Activated naive CD8-positive, alpha-beta T cell treated with anti-CD3 and anti-CD28 coated beads, Interleukin-2, amount 10 ng/mL, durations not matched to agents 7 days and 5 days (primary cell): ENCODE measurements at regions not wholly inside any gene's neighbourhood (a gene's known extent, or its start where the extent isn't known, plus 50 kb on each side); places are given as distances from the start of the nearest gene placed in this dataset.
"Not testable (repeated sequence)": the region's sequence is repeated elsewhere in the genome, so short reads cannot be mapped to it uniquely, and the experiment has no call there.

Experiments
- ATAC-seq: fragments of 150-1000 bp; cut with Tn5 transposase; one replicate; pipeline ENCODE4 v1.10.0; 2021; ENCODE audit warnings: low read depth, moderate library complexity
- POLR2A ChIA-PET: fragments of 350-600 bp; sonication (Branson Sonifier 250); formaldehyde crosslinking; loops from one replicate; lab custom pipeline; 2021; ENCODE audit warnings: antibody characterized with exemption; lab: Charles Lee
- DNase-seq: peaks from one replicate; pipeline ENCODE4 v3.0.0; 2021
- H3K27ac Mint-ChIP-seq: one replicate; pipeline ENCODE4 v1.8.0; 2022; ENCODE audit warnings: mild to moderate bottlenecking, mixed read lengths
- H3K27me3 Mint-ChIP-seq: one replicate; pipeline ENCODE4 v1.8.0; 2022; ENCODE audit warnings: mild to moderate bottlenecking, moderate library complexity, mixed read lengths
- H3K36me3 Mint-ChIP-seq: one replicate; pipeline ENCODE4 v1.8.0; 2021; ENCODE audit warnings: mild to moderate bottlenecking, mixed read lengths
- H3K4me1 Mint-ChIP-seq: one replicate; pipeline ENCODE4 v1.8.0; 2021; ENCODE audit warnings: mixed read lengths
- H3K4me3 Mint-ChIP-seq: one replicate; pipeline ENCODE4 v1.8.0; 2022; ENCODE audit warnings: mild to moderate bottlenecking, moderate library complexity, mixed read lengths
- H3K9me3 Mint-ChIP-seq: one replicate; pipeline ENCODE4 v1.8.0; 2021; ENCODE audit warnings: mixed read lengths

DNA sequence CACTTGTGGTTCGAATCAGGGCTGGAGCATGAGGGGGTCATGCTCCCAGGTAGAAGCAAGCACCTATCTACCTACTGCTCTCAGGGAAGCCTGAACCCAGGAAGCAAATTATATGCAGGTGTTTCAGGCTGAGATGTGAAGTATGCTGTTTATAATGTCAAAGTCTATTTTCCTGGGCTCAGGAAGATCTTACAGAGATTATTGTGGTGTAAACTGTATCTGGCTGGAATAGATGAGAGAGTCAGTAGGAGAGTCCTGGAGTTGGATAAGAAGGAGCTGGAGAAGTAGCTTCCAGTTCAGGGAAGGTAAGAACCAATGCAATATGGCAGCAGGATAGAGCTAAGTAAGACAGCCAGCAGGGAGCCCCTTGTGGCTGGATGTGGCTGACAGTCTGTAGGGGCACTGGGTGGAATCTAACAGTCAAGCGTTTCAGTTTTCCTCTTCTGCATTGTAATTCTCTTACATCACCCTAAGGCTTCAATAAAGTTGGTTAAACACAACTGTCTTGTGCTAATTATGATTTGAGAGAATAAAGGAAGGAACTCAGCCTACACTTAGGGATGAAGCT, 105.9 kb upstream of the EEPD1 start:
- POLR2A ChIA-PET: no interaction called here
- H3K4me3 Mint-ChIP-seq: no peak overlapping the region
- H3K9me3 Mint-ChIP-seq: no peaks in the 10 kb centered on the region
- H3K36me3 Mint-ChIP-seq: no peaks in the 10 kb centered on the region
- H3K4me1 Mint-ChIP-seq: no peaks in the 10 kb centered on the region
- no peak overlapping the region for H3K27ac Mint-ChIP-seq
- DNase-seq (no peak), ATAC-seq (no peak)
- H3K27me3 Mint-ChIP-seq: peaks cover 14% of the 10 kb centered on the region

DNA sequence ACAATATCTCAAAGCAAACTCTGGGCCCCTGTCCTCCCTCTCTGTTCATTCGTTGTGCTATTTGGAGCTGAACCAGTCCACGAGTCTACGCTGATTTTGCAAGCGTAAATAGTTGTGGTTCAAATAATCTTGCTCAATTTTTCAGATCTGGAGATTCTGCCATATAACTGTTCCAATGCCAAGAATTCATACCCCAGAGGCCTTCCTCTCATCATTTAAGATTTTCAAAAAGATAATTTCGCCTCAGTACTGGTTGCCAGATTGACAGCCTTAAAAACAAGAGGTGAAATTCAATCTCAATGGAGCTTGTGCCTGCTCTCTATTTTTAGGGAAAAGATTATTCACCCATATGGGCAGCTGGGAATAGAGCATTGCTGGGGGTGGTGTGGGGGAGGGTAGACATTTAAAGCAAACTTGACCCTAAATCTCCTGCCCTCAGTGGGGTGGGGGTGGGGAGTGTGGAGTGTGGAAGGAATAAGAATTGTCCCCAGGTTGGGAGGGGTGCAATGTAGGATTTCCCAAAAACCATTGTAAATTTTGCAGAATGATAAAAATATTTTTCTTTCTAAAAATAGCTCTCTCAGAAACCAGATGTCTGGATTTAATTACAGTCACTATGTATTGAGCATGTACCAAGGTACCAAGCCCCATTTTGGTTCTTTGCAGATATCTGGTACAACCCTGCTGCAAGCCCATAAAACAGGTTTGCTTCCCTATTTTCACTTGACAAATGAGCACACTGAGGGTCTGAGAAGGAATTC, 104.7 kb upstream of the EEPD1 start:
- Mint-ChIP-seq H3K4me3 (no peak overlapping the region), H3K4me1 (no peaks in the 10 kb centered on the region), H3K36me3 (no peaks in the 10 kb centered on the region), H3K27me3 (peaks cover 9% of the 10 kb centered on the region), H3K27ac (no peak overlapping the region), H3K9me3 (no peaks in the 10 kb centered on the region)
- no peak for DNase-seq
- no peak for ATAC-seq
- POLR2A ChIA-PET: no interaction called here

DNA sequence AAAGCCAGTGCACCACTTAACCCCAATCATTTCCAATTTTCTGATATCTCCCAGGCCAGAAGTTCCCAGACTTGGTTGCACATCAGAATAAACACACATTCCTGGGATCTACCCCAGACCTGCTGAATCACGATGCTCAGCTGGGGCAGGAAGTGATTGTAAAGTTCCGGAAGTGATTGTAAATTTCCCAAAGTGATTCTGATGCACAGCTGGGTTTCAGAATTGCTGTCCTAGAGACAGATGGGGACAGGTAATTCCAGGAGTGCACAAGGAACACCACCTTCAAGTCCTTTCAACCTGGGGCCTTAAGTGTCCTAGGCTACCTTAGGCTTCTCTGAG, 104.2 kb upstream of the EEPD1 start:
- ATAC-seq: no peak
- Mint-ChIP-seq H3K27ac (no peak overlapping the region), H3K4me3 (no peak overlapping the region), H3K9me3 (no peaks in the 10 kb centered on the region), H3K27me3 (peaks cover 9% of the 10 kb centered on the region), H3K4me1 (no peaks in the 10 kb centered on the region), H3K36me3 (no peaks in the 10 kb centered on the region)
- DNase-seq: no peak
- POLR2A ChIA-PET: no interaction called here

DNA sequence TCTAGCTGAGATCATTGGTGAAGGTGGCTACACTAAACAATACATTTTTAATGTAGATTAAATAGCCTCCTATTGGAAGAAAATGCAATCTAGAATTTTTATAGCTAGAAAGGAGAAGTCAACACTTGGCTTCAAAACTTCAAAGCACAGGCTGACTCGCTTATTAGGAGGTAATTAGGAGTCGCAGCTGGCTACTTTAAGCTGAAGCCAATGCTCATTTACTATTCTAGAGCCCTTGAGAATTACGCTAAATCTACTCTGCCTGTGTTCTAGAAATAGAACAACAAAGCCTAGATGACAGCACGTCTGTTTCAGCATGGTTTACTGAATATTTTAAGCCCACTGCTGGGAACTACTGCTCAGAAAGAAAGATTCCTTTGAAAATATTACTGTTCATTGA, 101.6 kb upstream of the EEPD1 start:
- Mint-ChIP-seq H3K36me3 (no peaks in the 10 kb centered on the region), H3K27ac (no peak overlapping the region), H3K4me1 (no peaks in the 10 kb centered on the region), H3K4me3 (no peak overlapping the region), H3K27me3 (peaks cover 13% of the 10 kb centered on the region), H3K9me3 (no peaks in the 10 kb centered on the region)
- no peak for DNase-seq
- POLR2A ChIA-PET: interaction anchor here (0.6 kb wide), 1 partner anchor 352 kb away, joined by 5 read pairs; no protein-coding TSS in a partner anchor
- no peak for ATAC-seq

DNA sequence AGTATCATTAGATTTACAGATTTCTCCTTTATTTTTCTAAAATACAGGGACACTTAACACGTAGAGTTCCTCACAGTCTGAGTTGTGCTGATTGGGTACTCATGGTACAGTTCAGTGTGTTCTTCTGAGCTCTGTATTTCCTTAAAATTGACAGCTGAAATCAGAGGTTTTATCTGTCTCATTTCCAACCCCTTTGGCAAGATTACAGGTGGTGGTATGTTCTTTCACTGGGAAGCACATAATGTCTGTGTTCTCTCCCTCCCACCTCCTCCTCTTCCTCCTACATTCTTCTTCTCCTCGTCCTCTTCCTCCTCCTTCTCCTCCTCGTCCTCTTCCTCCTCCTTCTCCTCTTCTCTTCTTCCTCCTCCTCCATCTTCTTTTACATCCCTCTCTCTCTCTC, 99.5 kb upstream of the EEPD1 start:
- H3K36me3 Mint-ChIP-seq: no peaks in the 10 kb centered on the region
- DNase-seq: no peak
- H3K27me3 Mint-ChIP-seq: peaks cover 10% of the 10 kb centered on the region
- POLR2A ChIA-PET: no interaction called here
- no peaks in the 10 kb centered on the region for H3K9me3 Mint-ChIP-seq
- H3K4me1 Mint-ChIP-seq: no peaks in the 10 kb centered on the region
- H3K4me3 Mint-ChIP-seq: no peak overlapping the region
- no peak for ATAC-seq
- no peak overlapping the region for H3K27ac Mint-ChIP-seq

DNA sequence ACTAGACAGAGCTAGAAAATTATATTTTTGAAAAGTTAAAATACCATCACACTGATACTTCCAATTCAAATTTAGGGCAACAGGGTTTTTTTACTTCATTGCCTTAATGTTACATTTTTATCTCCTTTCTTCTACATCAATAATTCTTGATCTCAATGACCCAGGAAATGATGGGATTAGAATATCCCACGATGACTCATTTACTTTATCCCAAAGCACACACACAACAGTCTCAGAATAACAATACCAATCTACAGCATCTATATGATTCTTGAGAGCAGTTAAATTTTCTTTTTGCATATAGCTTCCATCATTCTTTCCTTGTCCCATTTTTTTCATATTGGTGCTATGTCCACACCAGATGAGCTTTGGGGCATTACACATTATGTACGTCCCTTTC, 98.4 kb upstream of the EEPD1 start:
- H3K4me3 Mint-ChIP-seq: no peak overlapping the region
- no peaks in the 10 kb centered on the region for H3K36me3 Mint-ChIP-seq
- DNase-seq: no peak
- peaks cover 10% of the 10 kb centered on the region for H3K27me3 Mint-ChIP-seq
- no peaks in the 10 kb centered on the region for H3K9me3 Mint-ChIP-seq
- POLR2A ChIA-PET: no interaction called here
- H3K4me1 Mint-ChIP-seq: no peaks in the 10 kb centered on the region
- H3K27ac Mint-ChIP-seq: no peak overlapping the region
- no peak for ATAC-seq

DNA sequence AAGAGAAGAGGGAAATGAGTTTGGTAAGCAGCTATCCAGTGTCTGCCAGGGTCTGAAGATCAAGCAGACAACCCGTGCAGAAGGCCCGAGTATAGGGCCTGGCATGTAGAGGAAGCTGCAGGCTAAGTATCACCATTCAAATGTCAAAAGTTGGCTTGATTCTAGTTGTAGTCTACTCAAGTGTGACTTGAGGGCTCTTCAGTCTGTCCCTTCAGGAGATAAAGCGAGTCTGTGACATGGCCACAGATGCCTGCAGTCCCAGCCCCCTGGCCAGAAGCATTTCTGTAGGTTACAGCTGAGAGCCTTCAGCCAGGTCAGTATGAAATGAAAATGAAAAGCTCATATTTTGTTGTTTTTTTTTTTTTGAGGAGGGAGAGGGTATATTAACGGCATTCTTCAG, 97.8 kb upstream of the EEPD1 start:
- Mint-ChIP-seq H3K27ac (no peak overlapping the region), H3K27me3 (peaks cover 10% of the 10 kb centered on the region), H3K4me3 (no peak overlapping the region), H3K36me3 (no peaks in the 10 kb centered on the region), H3K4me1 (no peaks in the 10 kb centered on the region), H3K9me3 (no peaks in the 10 kb centered on the region)
- ATAC-seq (no peak), DNase-seq (no peak)
- POLR2A ChIA-PET: no interaction called here

DNA sequence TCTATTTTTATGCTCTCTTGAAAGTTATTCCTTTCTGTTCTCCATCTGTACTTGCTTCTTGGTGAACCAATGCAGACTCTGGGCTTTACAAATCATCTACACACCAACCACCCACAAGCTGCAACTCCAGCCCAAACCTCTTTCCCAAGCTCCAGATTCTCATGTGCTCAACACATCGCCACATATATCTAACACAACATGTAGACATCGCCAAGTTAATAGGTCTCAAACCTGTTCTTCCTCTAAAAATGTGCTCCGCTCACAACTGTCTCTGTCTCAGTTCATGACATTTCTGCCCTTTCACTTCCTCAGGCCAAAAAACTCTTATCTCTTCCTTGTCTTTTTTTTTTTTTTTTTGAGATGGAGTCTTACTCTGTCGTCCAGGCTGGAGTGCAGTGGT, 95.7 kb upstream of the EEPD1 start:
- Mint-ChIP-seq H3K9me3 (no peaks in the 10 kb centered on the region), H3K27ac (no peak overlapping the region), H3K4me3 (no peak overlapping the region), H3K27me3 (peaks cover 6% of the 10 kb centered on the region), H3K4me1 (no peaks in the 10 kb centered on the region), H3K36me3 (no peaks in the 10 kb centered on the region)
- POLR2A ChIA-PET: no interaction called here
- ATAC-seq (no peak), DNase-seq (no peak)

DNA sequence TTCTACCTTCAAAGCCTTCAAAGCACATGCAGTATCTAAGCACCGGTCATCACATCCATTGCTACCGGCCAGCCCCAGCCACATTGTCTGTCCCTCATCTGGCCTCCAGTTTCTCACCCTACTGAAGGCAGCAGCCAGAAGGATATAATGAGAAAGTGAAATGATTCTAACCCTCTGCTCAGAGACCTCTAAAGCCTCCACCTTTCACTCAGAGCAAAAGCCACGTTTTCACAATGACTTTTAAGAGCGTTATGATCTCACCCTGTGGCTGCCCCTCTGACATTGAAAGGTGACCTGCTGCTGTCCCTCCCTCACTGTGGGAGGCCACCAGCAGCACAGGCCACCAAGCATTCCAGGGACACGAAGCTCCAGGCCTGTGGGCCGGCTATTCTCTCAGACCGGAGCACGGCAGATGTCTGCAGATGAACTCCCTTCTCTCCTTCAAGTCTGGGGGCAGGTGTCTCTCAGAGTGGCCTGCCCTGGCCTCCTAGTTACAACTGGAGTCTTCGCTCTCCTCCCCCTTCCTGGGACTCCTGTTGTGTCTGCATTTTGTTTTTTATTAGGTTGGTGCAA, 94.9 kb upstream of the EEPD1 start:
- no peaks in the 10 kb centered on the region for H3K4me1 Mint-ChIP-seq
- no peak overlapping the region for H3K4me3 Mint-ChIP-seq
- H3K27ac Mint-ChIP-seq: no peak overlapping the region
- DNase-seq: no peak
- H3K9me3 Mint-ChIP-seq: no peaks in the 10 kb centered on the region
- no peaks in the 10 kb centered on the region for H3K36me3 Mint-ChIP-seq
- POLR2A ChIA-PET: no interaction called here
- peaks cover 6% of the 10 kb centered on the region for H3K27me3 Mint-ChIP-seq
- ATAC-seq: no peak

DNA sequence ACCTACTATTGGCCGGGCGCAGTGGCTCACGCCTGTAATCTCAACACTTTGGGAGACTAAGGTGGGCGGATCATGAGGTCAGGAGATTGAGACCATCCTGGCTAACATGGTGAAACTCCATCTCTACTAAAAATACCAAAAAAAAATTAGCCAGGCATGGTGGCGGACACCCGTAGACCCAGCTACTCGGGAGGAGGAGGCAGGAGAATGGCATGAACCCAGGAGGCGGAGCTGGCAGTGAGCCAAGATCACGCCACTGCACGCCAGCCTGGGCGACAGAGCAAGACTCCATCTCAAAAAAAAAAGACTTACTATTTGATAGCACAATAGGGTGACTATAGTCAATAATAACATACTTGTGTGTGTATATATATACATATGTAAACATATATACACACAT, 92.7 kb upstream of the EEPD1 start:
- not testable (repeated sequence) for ATAC-seq

DNA sequence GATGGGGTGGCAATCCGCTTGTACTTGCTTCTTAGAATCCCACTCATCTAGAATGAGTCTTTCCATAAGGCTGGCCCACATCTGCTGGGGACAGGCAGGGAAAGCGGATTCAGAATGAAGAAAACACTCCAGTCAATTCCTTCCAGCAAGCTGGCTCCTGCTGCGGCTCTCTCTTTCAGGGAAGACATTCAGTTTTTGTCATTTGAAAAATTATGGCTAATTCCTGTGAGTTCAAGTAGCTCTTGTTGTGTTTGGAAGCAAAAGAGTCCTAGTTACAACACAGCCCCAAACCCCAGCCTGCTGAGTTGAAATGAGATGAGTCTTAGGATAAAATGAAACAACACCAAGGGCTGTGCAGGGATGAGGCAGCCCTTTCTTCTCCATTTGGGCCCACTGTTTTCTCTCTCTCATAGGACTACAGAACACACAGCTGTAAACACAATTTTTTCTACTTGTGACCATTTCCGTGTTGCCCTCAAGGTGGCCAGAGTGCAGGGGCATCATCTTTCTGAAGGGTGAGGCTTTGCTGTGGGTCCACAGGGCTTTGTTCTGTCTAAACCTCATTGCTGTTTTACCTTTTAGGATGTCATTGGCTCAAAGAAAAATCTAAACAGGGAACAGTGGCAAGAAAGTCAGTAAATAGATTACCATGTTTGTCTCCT, 90.8 kb upstream of the EEPD1 start:
- Mint-ChIP-seq H3K4me1 (no peaks in the 10 kb centered on the region), H3K36me3 (no peaks in the 10 kb centered on the region), H3K27ac (no peak overlapping the region), H3K27me3 (peaks cover 3% of the 10 kb centered on the region), H3K4me3 (no peak overlapping the region), H3K9me3 (no peaks in the 10 kb centered on the region)
- no peak for ATAC-seq
- no peak for DNase-seq
- POLR2A ChIA-PET: no interaction called here

More for the DNA sequence above, 92.7 kb upstream of the EEPD1 start:
- POLR2A ChIA-PET, H3K9me3 Mint-ChIP-seq, H3K27me3 Mint-ChIP-seq, H3K4me3 Mint-ChIP-seq, H3K27ac Mint-ChIP-seq, H3K4me1 Mint-ChIP-seq, H3K36me3 Mint-ChIP-seq, DNase-seq: not testable (repeated sequence)

DNA sequence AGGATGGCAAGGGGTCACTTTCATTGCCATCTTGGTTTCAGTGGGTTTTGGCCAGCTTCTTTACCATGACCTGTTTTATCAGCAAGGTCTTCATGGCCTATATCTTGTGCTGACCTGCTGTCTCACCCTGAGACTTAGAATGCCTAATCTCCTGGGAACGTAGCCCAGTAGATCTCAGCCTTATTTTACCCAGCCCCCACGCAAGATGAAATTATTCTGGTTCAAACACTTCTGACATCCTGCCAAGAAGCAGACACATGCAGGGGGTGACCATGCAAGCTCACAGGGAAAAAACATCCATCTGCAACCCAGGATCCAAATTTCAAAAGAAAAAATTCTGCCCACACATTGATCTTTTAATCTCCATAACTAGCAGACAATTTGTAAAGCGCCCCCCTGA, 88.4 kb upstream of the EEPD1 start:
- no peaks in the 10 kb centered on the region for H3K36me3 Mint-ChIP-seq
- no peak for DNase-seq
- no peak overlapping the region for H3K4me3 Mint-ChIP-seq
- no peaks in the 10 kb centered on the region for H3K9me3 Mint-ChIP-seq
- no peak overlapping the region for H3K27ac Mint-ChIP-seq
- H3K4me1 Mint-ChIP-seq: no peaks in the 10 kb centered on the region
- POLR2A ChIA-PET: no interaction called here
- peaks cover 10% of the 10 kb centered on the region for H3K27me3 Mint-ChIP-seq
- ATAC-seq: no peak

DNA sequence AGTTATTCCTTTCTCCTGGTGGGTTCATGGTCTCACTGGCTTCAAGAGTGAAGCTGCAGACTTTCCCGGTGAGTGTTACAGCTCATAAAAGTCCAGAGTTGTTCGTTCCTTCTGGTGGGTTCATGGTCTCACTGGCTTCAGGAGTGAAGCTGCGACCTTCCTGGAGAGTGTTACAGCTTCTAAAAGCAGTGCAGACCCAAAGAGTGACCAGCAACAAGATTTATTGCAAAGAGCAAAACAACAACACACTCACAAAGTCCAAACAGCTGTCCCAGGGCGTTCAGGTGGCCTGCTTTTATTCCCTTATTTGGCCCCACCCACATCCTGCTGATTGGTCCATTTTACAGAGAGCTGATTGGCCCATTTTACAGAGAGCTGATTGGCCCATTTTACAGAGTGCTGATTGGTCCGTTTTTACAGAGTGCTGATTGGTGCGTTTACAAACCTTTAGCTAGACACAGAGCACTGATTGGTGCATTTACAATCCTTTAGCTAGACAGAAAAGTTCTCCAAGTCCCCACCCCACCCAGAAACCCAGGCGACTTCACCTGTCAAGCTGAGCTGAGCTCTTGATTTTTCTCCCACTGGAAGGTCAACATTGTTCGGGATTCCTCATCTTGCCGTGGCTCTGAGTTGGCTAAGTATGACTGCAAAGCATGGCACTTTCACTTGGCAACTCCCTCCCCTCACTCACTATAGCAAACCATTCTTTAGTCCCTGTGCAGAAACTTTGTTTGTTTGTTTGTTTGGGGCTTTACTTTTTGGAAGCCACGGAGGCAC, 87.3 kb upstream of the EEPD1 start:
- H3K9me3 Mint-ChIP-seq, ATAC-seq, H3K27me3 Mint-ChIP-seq, H3K27ac Mint-ChIP-seq, H3K4me1 Mint-ChIP-seq, DNase-seq, H3K36me3 Mint-ChIP-seq, POLR2A ChIA-PET, H3K4me3 Mint-ChIP-seq: not testable (repeated sequence)
